Sigmoid colon (tissue), 6 donors: ENCODE measurements at regions not wholly inside any gene's neighbourhood (a gene's known extent, or its start where the extent isn't known, plus 50 kb on each side); places are given as distances from the start of the nearest gene placed in this dataset.

Experiments used
- DNase-seq: peaks from one replicate; pipeline ENCODE4 v3.0.0-alpha.2; 2019
- H3K27ac ChIP-seq, 4 donors: fragments of 200-600 bp; sonication (generic); one replicate each; pipeline ENCODE4 v1.5.1; 2016 to 2019; ENCODE audit warnings: mild to moderate bottlenecking in 1 of 4
- H3K27me3 ChIP-seq, 3 donors: fragments of 200-600 bp; sonication (generic); one replicate each; pipeline ENCODE4 v1.5.1; 2019; ENCODE audit warnings: mild to moderate bottlenecking in 1 of 3
- H3K36me3 ChIP-seq, 4 donors: fragments of 200-600 bp; sonication (generic); one replicate each; pipeline ENCODE4 v1.5.1; 2016 to 2019
- H3K4me1 ChIP-seq, 4 donors: fragments of 200-600 bp; sonication (generic); one replicate each; pipeline ENCODE4 v1.5.1; 2017 to 2019
- H3K4me3 ChIP-seq, 4 donors: fragments of 200-600 bp; sonication (generic); one replicate each; pipeline ENCODE4 v1.5.1; 2017 to 2019; ENCODE audit warnings: mild to moderate bottlenecking in 2 of 4, moderate library complexity in 1 of 4
- H3K9me3 ChIP-seq, 4 donors: fragments of 200-600 bp in 3 of 4; sonication (generic) in 3 of 4; one replicate each; pipeline versions ENCODE4 v1.5.1 to v1.6.1; 2013 to 2019
- CTCF ChIP-seq, 4 experiments: fragments of 450-650 bp in 3 of 4; fragments of 200-600 bp in 1 of 4; IDR thresholded peaks; one replicate each; pipeline ENCODE4 v1.5.1; 2016 to 2019; ENCODE audit warnings: antibody characterized with exemption in 4 of 4, mild to moderate bottlenecking in 3 of 4, moderate library complexity in 2 of 4
- EP300 ChIP-seq, 4 donors: sonication (generic); formaldehyde crosslinking; IDR thresholded peaks; one replicate each; pipeline ENCODE4 v1.6.1; 2017; ENCODE audit warnings: antibody characterized with exemption in 4 of 4
- POLR2A ChIP-seq, 2 donors: fragments of 450-650 bp; IDR thresholded peaks; one replicate each; pipeline ENCODE4 v1.6.1; 2016; ENCODE audit warnings: antibody characterized with exemption in 2 of 2, mild to moderate bottlenecking in 2 of 2, moderate library complexity in 2 of 2
- POLR2AphosphoS5 ChIP-seq, 4 donors: sonication (generic); formaldehyde crosslinking; IDR thresholded peaks; one replicate each; pipeline ENCODE4 v1.6.1; 2017; ENCODE audit warnings: antibody characterized with exemption in 4 of 4
- whole genome bisulfite sequencing, 2 donors: extraction: QIAGEN DNeasy Blood & Tissue Kit; methylation state at CpG; one replicate each; pipeline ENCODE4 v1.1.7; 2013; 5-methylcytosine and 5-hydroxymethylcytosine counted together
- intact Hi-C: fragments of 100-400 bp; cut with DNase I; formaldehyde crosslinking; loops from one replicate; pipeline ENCODE4 v1.15.1; 2023
- donor health status: healthy with polysubstance abuse.
- donor health status: healthy.

GRCh38 chr4:54513204-54513603, 144.6 kb upstream of the KIT start:
- no peak overlapping the region for H3K27ac ChIP-seq
- DNase-seq, result no peak
- H3K4me3 ChIP-seq, result no peak overlapping the region
- 73 to 84% methylated on average over 6 of the region's 6 CpGs for WGBS, 2 donors
- TF ChIP-seq POLR2A (IDR thresholded peaks at IDR 0.05) (no peak), EP300 (IDR thresholded peaks at IDR 0.05) (no peak), CTCF (IDR thresholded peaks at IDR 0.05) (no peak), POLR2AphosphoS5 (IDR thresholded peaks at IDR 0.05) (no peak)
- intact Hi-C loops, result no loop called here
- H3K9me3 ChIP-seq, result no peaks in the 10 kb centered on the region
- H3K36me3 ChIP-seq, result no peaks in the 10 kb centered on the region
- peaks cover 0 to 6% (median 0%) of the 10 kb centered on the region in 4 donors for H3K4me1 ChIP-seq
- H3K27me3 ChIP-seq, result no peaks in the 10 kb centered on the region

- intact Hi-C loops, result no loop called here
- H3K4me1 ChIP-seq, result peaks cover 0 to 6% (median 0%) of the 10 kb centered on the region in 4 donors
These were observed 144.0 kb upstream of the KIT start for GRCh38 chr4:54513741-54514140.

GRCh38 chr4:54516556-54517215, 141.1 kb upstream of the KIT start:
- H3K4me3 ChIP-seq, result no peak overlapping the region
- H3K4me1 ChIP-seq, result peaks cover 0 to 6% (median 0%) of the 10 kb centered on the region in 4 donors
- no peaks in the 10 kb centered on the region for H3K36me3 ChIP-seq
- H3K27ac ChIP-seq, result no peak overlapping the region
- WGBS, 2 donors, result 61 to 71% methylated on average over 4 of the region's 4 CpGs
- no peaks in the 10 kb centered on the region for H3K9me3 ChIP-seq
- TF ChIP-seq EP300 (IDR thresholded peaks at IDR 0.05) (no peak), POLR2AphosphoS5 (IDR thresholded peaks at IDR 0.05) (no peak), POLR2A (IDR thresholded peaks at IDR 0.05) (no peak), CTCF (IDR thresholded peaks at IDR 0.05) (no peak)
- intact Hi-C loops, result no loop called here
- H3K27me3 ChIP-seq, result no peaks in the 10 kb centered on the region
- no peak for DNase-seq

More at GRCh38 chr4:54513741-54514140, 144.0 kb upstream of the KIT start:
- Histone ChIP-seq H3K4me3 (no peak overlapping the region), H3K27ac (no peak overlapping the region), H3K27me3 (no peaks in the 10 kb centered on the region), H3K36me3 (no peaks in the 10 kb centered on the region), H3K9me3 (no peaks in the 10 kb centered on the region)
- no peak for TF ChIP-seq EP300 (IDR thresholded peaks at IDR 0.05)
- no peak for TF ChIP-seq POLR2A (IDR thresholded peaks at IDR 0.05)
- TF ChIP-seq CTCF (IDR thresholded peaks at IDR 0.05), result no peak
- TF ChIP-seq POLR2AphosphoS5 (IDR thresholded peaks at IDR 0.05), result no peak
- no peak for DNase-seq

- H3K36me3 ChIP-seq, result no peaks in the 10 kb centered on the region
- WGBS, 2 donors, result 88 to 89% methylated on average over 3 of the region's 3 CpGs
- H3K27me3 ChIP-seq, result no peaks in the 10 kb centered on the region
- H3K4me1 ChIP-seq, result peaks cover 0 to 6% (median 0%) of the 10 kb centered on the region in 4 donors
- H3K9me3 ChIP-seq, result peaks cover 0 to 3% (median under 1%) of the 10 kb centered on the region in 4 donors
- DNase-seq, result no peak
- intact Hi-C loops, result no loop called here
- H3K4me3 ChIP-seq, result no peak overlapping the region
- no peak overlapping the region for H3K27ac ChIP-seq
- TF ChIP-seq POLR2AphosphoS5 (IDR thresholded peaks at IDR 0.05) (no peak), POLR2A (IDR thresholded peaks at IDR 0.05) (no peak)
These were observed 139.8 kb upstream of the KIT start for GRCh38 chr4:54517781-54518444.

- TF ChIP-seq POLR2A (IDR thresholded peaks at IDR 0.05) (no peak), EP300 (IDR thresholded peaks at IDR 0.05) (no peak), POLR2AphosphoS5 (IDR thresholded peaks at IDR 0.05) (no peak), CTCF (IDR thresholded peaks at IDR 0.05) (no peak)
- no peak for DNase-seq
- 56 to 73% methylated on average over 3 of the region's 3 CpGs for WGBS, 2 donors
- intact Hi-C loops, result no loop called here
- Histone ChIP-seq H3K9me3 (peaks cover 0 to 3% (median under 1%) of the 10 kb centered on the region in 4 donors), H3K27ac (no peak overlapping the region), H3K4me3 (no peak overlapping the region), H3K27me3 (no peaks in the 10 kb centered on the region), H3K36me3 (no peaks in the 10 kb centered on the region), H3K4me1 (no peaks in the 10 kb centered on the region)
These were observed 132.2 kb upstream of the KIT start for GRCh38 chr4:54525602-54526001.
